ENCODE measurements at regions not wholly inside any gene's neighbourhood (a gene's known extent, or its start where the extent isn't known, plus 50 kb on each side); places are given as distances from the start of the nearest gene placed in this dataset.

DNA sequence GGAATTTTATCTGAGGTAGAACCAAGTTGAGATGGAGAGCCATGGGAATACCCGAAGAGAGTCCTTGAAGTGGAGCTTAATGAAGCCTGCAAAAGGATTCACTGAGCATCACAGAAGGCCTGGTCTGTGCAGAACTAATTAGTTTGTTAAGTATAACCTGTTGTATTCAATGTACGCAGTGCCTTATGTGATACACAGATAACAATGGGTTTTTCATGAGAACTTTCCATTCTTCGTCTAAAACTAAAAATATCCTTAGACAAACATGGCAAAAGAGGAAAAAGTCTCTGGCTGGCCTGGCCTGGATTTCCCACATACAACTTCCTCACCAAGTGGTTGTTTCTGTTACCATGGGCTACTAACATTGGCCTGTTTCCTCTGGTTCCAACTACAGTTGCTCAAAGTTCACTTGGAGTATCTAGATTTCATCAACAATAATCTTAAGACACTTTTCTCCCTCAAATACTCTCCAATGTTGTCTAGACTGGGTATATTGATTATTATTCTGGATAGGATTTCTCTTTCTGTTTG, 237.6 kb upstream of the ZNF462 start:
- H3K36me3 ChIP-seq (ENCODE audit: control insufficient read depth, insufficient read depth, low read length): no peaks in the 10 kb centered on the region
- H3K9me3 ChIP-seq (ENCODE audit: control insufficient read depth, insufficient read depth, low read length): no peaks in the 10 kb centered on the region
- H3K4me1 ChIP-seq (ENCODE audit: control insufficient read depth, insufficient read depth, low read length): peaks cover 15% of the 10 kb centered on the region
- no peak overlapping the region for H3K27ac ChIP-seq (ENCODE audit: low read depth, low read length)
- no peak for DNase-seq (ENCODE audit: low read depth in 4 of 6, low spot score in 6 of 6)
- H3K27me3 ChIP-seq (ENCODE audit: control insufficient read depth, insufficient read depth, low read length): no peaks in the 10 kb centered on the region
- H3K4me3 ChIP-seq (ENCODE audit: low read depth, low read length): no peak overlapping the region
- 85% methylated on average over 3 of the region's 3 CpGs for WGBS (ENCODE audit: insufficient coverage)

DNA sequence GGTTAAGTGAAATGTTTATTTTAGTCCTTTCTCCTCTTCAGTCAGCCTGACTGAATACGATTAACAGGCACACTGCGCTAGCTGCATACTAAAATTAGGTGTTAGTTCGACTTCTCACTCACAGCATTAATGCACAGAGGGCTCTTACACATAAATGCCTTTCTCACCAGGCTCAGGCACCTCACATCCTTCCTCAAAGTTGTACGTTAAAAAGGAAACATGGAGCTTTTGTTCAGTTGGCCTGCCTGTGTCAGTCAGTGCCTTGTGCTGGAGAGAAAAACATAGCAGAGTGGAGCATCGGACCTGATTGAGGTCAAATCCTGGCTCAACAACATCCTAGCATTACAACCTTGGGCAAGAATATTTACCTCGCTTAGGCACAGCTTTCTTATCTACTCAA, 236.0 kb upstream of the ZNF462 start:
- Histone ChIP-seq H3K9me3 (ENCODE audit: control insufficient read depth, insufficient read depth, low read length) (no peaks in the 10 kb centered on the region), H3K4me3 (ENCODE audit: low read depth, low read length) (no peak overlapping the region), H3K4me1 (ENCODE audit: control insufficient read depth, insufficient read depth, low read length) (peaks cover 6% of the 10 kb centered on the region), H3K27ac (ENCODE audit: low read depth, low read length) (no peak overlapping the region), H3K36me3 (ENCODE audit: control insufficient read depth, insufficient read depth, low read length) (no peaks in the 10 kb centered on the region), H3K27me3 (ENCODE audit: control insufficient read depth, insufficient read depth, low read length) (no peaks in the 10 kb centered on the region)
- DNase-seq (ENCODE audit: low read depth in 4 of 6, low spot score in 6 of 6): peak in 1 of 6 donors; percentile 47
- 20% methylated on average over 3 of the region's 6 CpGs for WGBS (ENCODE audit: insufficient coverage)

DNA sequence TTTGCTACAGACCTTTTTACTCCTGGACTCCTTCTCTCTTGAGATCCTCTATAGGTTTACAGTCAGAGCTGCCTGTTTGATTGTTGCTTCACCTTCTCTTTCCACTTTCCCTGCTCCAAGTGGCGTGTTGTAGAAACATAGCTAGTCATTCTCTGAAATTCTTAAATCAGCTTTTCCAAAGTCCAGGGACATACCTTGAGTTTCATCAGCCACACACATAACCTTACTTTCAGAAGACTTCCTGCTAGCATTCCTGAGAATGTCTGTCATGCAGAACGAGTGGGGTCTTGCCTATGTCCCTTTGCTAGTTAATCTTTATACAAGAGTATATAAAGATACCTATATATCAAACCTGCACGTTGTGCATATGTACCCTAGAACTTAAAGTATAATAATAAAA, 230.3 kb upstream of the ZNF462 start:
- no peak for DNase-seq (ENCODE audit: low read depth in 4 of 6, low spot score in 6 of 6)
- Histone ChIP-seq H3K27me3 (ENCODE audit: control insufficient read depth, insufficient read depth, low read length) (no peaks in the 10 kb centered on the region), H3K36me3 (ENCODE audit: control insufficient read depth, insufficient read depth, low read length) (no peaks in the 10 kb centered on the region), H3K4me3 (ENCODE audit: low read depth, low read length) (no peak overlapping the region), H3K27ac (ENCODE audit: low read depth, low read length) (no peak overlapping the region), H3K4me1 (ENCODE audit: control insufficient read depth, insufficient read depth, low read length) (no peaks in the 10 kb centered on the region), H3K9me3 (ENCODE audit: control insufficient read depth, insufficient read depth, low read length) (no peaks in the 10 kb centered on the region)
- 100% methylated on average over 1 of the region's 3 CpGs for WGBS (ENCODE audit: insufficient coverage)

DNA sequence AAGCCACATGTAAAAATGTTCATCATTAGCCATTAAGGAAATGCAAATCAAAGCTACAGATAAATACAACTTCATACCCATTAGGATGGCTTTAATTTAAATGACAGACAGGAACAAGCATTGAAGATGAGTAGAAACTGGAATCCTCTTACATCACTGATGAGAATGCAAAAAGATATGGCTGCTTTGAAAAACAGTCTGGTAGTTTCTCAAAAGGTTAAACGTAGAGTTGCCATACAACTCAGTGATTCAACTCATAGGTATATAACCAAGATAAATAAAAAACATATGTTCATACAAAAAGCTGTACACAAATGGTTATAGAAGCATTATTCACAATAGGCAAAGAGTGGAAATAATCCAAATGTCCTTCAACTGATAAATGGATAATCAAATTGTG, 228.8 kb upstream of the ZNF462 start:
- no CpG with 5 or more reads among the region's 1 CpG for WGBS (ENCODE audit: insufficient coverage)
- no peak overlapping the region for H3K4me3 ChIP-seq (ENCODE audit: low read depth, low read length)
- H3K4me1 ChIP-seq (ENCODE audit: control insufficient read depth, insufficient read depth, low read length): no peaks in the 10 kb centered on the region
- no peak for DNase-seq (ENCODE audit: low read depth in 4 of 6, low spot score in 6 of 6)
- no peak overlapping the region for H3K27ac ChIP-seq (ENCODE audit: low read depth, low read length)
- no peaks in the 10 kb centered on the region for H3K36me3 ChIP-seq (ENCODE audit: control insufficient read depth, insufficient read depth, low read length)
- H3K27me3 ChIP-seq (ENCODE audit: control insufficient read depth, insufficient read depth, low read length): no peaks in the 10 kb centered on the region
- H3K9me3 ChIP-seq (ENCODE audit: control insufficient read depth, insufficient read depth, low read length): no peaks in the 10 kb centered on the region

DNA sequence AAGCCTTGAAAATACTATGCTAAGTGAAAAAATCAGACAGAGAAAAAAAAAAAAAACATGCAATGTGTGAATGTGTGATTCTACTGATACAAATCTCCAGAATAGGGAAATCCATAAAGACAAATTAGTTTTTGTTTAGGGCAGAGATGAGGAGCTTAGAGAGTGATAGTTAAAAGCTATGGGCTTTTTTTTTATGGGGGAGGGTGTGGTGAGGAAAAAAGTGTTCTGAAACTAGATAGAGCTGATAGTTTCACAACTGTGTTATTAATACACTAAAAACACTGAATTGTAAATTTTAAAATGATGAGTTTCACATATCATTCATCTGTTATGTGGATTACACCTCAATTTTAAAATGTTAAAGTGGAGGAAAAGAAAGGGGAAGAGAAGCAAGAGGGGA, 228.3 kb upstream of the ZNF462 start:
- no peak overlapping the region for H3K27ac ChIP-seq (ENCODE audit: low read depth, low read length)
- no peaks in the 10 kb centered on the region for H3K9me3 ChIP-seq (ENCODE audit: control insufficient read depth, insufficient read depth, low read length)
- H3K36me3 ChIP-seq (ENCODE audit: control insufficient read depth, insufficient read depth, low read length): no peaks in the 10 kb centered on the region
- H3K4me1 ChIP-seq (ENCODE audit: control insufficient read depth, insufficient read depth, low read length): no peaks in the 10 kb centered on the region
- DNase-seq (ENCODE audit: low read depth in 4 of 6, low spot score in 6 of 6): no peak
- no peaks in the 10 kb centered on the region for H3K27me3 ChIP-seq (ENCODE audit: control insufficient read depth, insufficient read depth, low read length)
- no peak overlapping the region for H3K4me3 ChIP-seq (ENCODE audit: low read depth, low read length)

DNA sequence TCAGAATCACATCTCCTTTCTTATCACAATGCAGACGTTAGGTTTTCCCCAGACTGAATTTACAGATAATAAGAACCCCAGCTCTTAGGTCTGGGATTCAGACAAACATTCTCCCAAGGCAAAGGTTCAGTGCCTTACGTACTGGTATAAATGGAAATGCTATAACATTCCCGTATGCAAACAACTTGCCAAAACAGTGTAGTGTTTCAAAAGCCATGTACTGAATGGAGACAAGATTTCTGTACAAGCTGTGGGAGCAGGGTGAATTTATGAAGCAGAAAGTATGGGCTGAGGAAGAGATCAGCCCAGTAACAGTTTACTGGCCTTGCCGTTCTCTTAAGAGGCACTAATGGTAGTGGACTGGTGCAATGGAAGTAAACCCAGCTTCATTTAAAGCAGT, 225.5 kb upstream of the ZNF462 start:
- H3K27ac ChIP-seq (ENCODE audit: low read depth, low read length): no peak overlapping the region
- H3K27me3 ChIP-seq (ENCODE audit: control insufficient read depth, insufficient read depth, low read length): no peaks in the 10 kb centered on the region
- no peaks in the 10 kb centered on the region for H3K9me3 ChIP-seq (ENCODE audit: control insufficient read depth, insufficient read depth, low read length)
- DNase-seq (ENCODE audit: low read depth in 4 of 6, low spot score in 6 of 6): no peak
- H3K4me3 ChIP-seq (ENCODE audit: low read depth, low read length): no peak overlapping the region
- 30% methylated on average over 1 of the region's 4 CpGs for WGBS (ENCODE audit: insufficient coverage)
- no peaks in the 10 kb centered on the region for H3K4me1 ChIP-seq (ENCODE audit: control insufficient read depth, insufficient read depth, low read length)
- H3K36me3 ChIP-seq (ENCODE audit: control insufficient read depth, insufficient read depth, low read length): no peaks in the 10 kb centered on the region

DNA sequence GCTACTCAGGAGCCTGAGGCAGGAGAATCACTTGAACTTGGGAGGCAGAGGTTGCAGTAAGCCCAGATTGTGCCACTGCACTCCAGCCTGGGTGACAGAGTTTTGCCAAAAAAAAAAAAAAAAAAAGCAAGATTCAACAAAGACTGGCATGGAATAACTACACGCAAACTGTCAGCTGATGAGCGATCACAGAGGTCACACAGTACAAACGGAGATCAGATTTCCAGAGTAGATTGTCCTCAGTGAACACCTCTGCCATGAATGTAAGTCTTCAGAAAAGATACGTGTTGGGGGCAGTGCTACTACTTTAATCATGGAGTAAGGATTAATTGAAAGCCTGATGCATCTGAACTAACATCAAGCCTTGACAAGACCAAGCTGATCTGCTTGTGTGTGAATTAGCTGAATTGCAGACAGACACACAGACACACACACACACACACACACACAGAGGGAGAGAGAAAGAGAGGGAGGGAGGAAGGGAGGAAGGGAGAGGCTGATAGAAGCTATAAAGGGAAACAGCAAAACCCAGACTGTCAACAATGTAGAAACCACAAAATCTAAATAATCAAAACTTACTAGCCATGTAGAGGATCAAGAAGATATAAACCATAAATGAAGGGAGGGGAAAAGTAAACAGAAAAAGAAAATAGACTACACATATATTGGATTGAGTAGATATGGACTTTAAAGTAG, 222.9 kb upstream of the ZNF462 start:
- H3K4me3 ChIP-seq (ENCODE audit: low read depth, low read length): no peak overlapping the region
- H3K27me3 ChIP-seq (ENCODE audit: control insufficient read depth, insufficient read depth, low read length): no peaks in the 10 kb centered on the region
- no peaks in the 10 kb centered on the region for H3K36me3 ChIP-seq (ENCODE audit: control insufficient read depth, insufficient read depth, low read length)
- DNase-seq (ENCODE audit: low read depth in 4 of 6, low spot score in 6 of 6): no peak
- no peaks in the 10 kb centered on the region for H3K4me1 ChIP-seq (ENCODE audit: control insufficient read depth, insufficient read depth, low read length)
- no peak overlapping the region for H3K27ac ChIP-seq (ENCODE audit: low read depth, low read length)
- WGBS (ENCODE audit: insufficient coverage): no CpG with 5 or more reads among the region's 4 CpGs
- no peaks in the 10 kb centered on the region for H3K9me3 ChIP-seq (ENCODE audit: control insufficient read depth, insufficient read depth, low read length)

DNA sequence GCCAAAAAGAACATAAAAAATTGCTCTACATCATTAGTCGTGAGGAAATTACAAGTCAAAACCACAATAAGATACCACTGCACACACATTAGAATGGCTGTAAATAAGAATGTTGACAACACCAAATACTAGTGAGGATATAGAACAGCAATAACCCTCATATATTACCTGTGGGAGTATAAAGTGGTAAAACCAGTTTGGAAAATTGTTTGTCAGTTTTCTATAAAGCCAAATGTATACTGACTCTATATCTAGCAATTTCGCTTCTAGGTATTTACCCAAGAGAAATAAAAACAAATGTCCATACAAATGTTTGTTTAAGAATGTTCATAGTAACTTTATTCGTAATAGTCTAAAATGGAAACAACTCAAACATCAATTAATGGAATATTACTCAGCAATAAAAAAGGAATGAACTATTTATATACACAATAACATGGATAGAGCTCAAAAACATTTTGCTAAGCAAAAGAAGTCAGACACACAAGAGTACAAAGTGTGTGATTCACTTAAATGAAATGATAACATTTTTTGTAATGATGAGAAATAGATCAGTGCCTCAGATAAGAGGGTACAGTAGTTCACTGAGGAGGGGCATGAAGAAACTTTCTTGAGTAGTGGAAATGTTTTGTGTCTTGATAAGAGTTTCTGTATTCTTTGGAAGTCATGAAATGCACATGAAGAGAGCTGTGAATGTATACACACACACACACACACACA, 219.6 kb upstream of the ZNF462 start:
- no peak for DNase-seq (ENCODE audit: low read depth in 4 of 6, low spot score in 6 of 6)
- Histone ChIP-seq H3K27ac (ENCODE audit: low read depth, low read length) (no peak overlapping the region), H3K9me3 (ENCODE audit: control insufficient read depth, insufficient read depth, low read length) (no peaks in the 10 kb centered on the region), H3K36me3 (ENCODE audit: control insufficient read depth, insufficient read depth, low read length) (no peaks in the 10 kb centered on the region), H3K4me1 (ENCODE audit: control insufficient read depth, insufficient read depth, low read length) (no peaks in the 10 kb centered on the region), H3K4me3 (ENCODE audit: low read depth, low read length) (no peak overlapping the region), H3K27me3 (ENCODE audit: control insufficient read depth, insufficient read depth, low read length) (no peaks in the 10 kb centered on the region)
- no CpG with 5 or more reads among the region's 3 CpGs for WGBS (ENCODE audit: insufficient coverage)

DNA sequence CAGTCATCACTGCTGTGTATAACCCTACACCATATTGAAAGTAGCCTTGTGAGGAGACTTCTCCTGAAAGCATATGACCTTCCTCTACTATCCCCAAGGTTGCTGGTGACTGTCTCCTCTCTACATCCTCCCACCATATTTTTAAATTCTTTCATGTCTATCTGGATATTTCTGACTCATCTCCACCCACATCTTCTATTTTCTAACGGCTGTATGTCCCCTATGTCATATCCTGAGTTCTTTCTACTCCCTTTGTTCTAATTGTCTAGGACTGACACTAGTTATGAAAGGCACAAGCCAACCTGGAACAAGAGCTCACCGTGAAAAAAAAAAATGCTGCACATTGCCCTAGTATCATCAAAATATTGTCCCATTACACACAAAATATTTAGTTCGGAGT, 218.3 kb upstream of the ZNF462 start:
- H3K27ac ChIP-seq (ENCODE audit: low read depth, low read length): no peak overlapping the region
- DNase-seq (ENCODE audit: low read depth in 4 of 6, low spot score in 6 of 6): no peak
- 60% methylated on average over 1 of the region's 3 CpGs for WGBS (ENCODE audit: insufficient coverage)
- no peak overlapping the region for H3K4me3 ChIP-seq (ENCODE audit: low read depth, low read length)
- H3K9me3 ChIP-seq (ENCODE audit: control insufficient read depth, insufficient read depth, low read length): no peaks in the 10 kb centered on the region
- H3K36me3 ChIP-seq (ENCODE audit: control insufficient read depth, insufficient read depth, low read length): no peaks in the 10 kb centered on the region
- no peaks in the 10 kb centered on the region for H3K4me1 ChIP-seq (ENCODE audit: control insufficient read depth, insufficient read depth, low read length)
- no peaks in the 10 kb centered on the region for H3K27me3 ChIP-seq (ENCODE audit: control insufficient read depth, insufficient read depth, low read length)

DNA sequence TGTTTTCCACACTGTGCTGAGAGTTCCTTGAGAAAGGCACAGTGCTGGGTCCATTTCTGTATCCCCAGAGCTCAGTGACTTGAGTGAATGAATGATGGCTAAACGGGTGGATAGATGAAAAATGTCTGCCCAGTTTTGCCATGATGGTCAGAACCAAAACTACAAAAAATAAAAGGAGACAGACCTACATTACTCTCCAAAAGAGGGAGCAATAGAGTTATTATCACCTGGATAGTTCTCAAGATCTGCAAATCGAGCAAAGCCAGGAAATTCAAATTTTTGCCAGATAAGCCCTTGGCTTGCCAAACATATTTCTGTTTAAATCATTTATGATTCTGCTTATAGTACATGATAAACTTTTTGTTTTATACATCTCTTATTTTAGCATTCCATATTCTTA, 214.2 kb upstream of the ZNF462 start:
- Histone ChIP-seq H3K9me3 (ENCODE audit: control insufficient read depth, insufficient read depth, low read length) (no peaks in the 10 kb centered on the region), H3K4me1 (ENCODE audit: control insufficient read depth, insufficient read depth, low read length) (no peaks in the 10 kb centered on the region), H3K27me3 (ENCODE audit: control insufficient read depth, insufficient read depth, low read length) (no peaks in the 10 kb centered on the region), H3K36me3 (ENCODE audit: control insufficient read depth, insufficient read depth, low read length) (no peaks in the 10 kb centered on the region), H3K27ac (ENCODE audit: low read depth, low read length) (no peak overlapping the region), H3K4me3 (ENCODE audit: low read depth, low read length) (no peak overlapping the region)
- WGBS (ENCODE audit: insufficient coverage): no CpG with 5 or more reads among the region's 2 CpGs
- no peak for DNase-seq (ENCODE audit: low read depth in 4 of 6, low spot score in 6 of 6)

Data from spinal cord (tissue), 9 donors.